Epithelial cell of esophagus (primary cell): ENCODE measurements at regions not wholly inside any gene's neighbourhood (a gene's known extent, or its start where the extent isn't known, plus 50 kb on each side); places are given as distances from the start of the nearest gene placed in this dataset.

ENCODE experiments used
- DNase-seq: peaks from one replicate; pipeline ENCODE4 v3.0.0; 2010; ENCODE audit warnings: low read depth
- H3K4me3 ChIP-seq: 2 replicates; pipeline ENCODE4 v1.5.1; 2011; ENCODE audit warnings: mild to moderate bottlenecking, low read length, control low read depth
- CTCF ChIP-seq: IDR thresholded peaks from 2 replicates; pipeline ENCODE4 v1.5.1; 2011; ENCODE audit warnings: low read depth, mild to moderate bottlenecking, low read length, control low read depth, inconsistent platforms; ENCODE audit not compliant: insufficient read depth; ENCODE audit errors: missing control alignments

GRCh38 chr4:179441596-179441995 is 1999.4 kb upstream of the AGA start:
- no peak for TF ChIP-seq CTCF
- no peak for DNase-seq
- no peak overlapping the region for H3K4me3 ChIP-seq

GRCh38 chr4:179447308-179447707 is 2005.1 kb upstream of the AGA start:
- peak; percentile 7 for DNase-seq
- no peak for TF ChIP-seq CTCF
- no peak overlapping the region for H3K4me3 ChIP-seq

- TF ChIP-seq CTCF, result no peak
Measured at GRCh38 chr4:179465131-179465797, 2023.0 kb upstream of the AGA start.

GRCh38 chr4:179467878-179468277 is 2025.6 kb upstream of the AGA start:
- H3K4me3 ChIP-seq, result no peak overlapping the region
- peak; percentile 4 for DNase-seq
- no peak for TF ChIP-seq CTCF

More at GRCh38 chr4:179465131-179465797, 2023.0 kb upstream of the AGA start:
- peak; percentile 79 for DNase-seq
- H3K4me3 ChIP-seq, result no peak overlapping the region

- DNase-seq, result peak; percentile 82
- no peak for TF ChIP-seq CTCF
- no peak overlapping the region for H3K4me3 ChIP-seq
Measured at GRCh38 chr4:179472164-179472563, 2029.9 kb upstream of the AGA start.

GRCh38 chr4:179478608-179479007 is 2036.4 kb upstream of the AGA start:
- DNase-seq, result no peak
- TF ChIP-seq CTCF, result no peak
- no peak overlapping the region for H3K4me3 ChIP-seq

GRCh38 chr4:179485781-179486180 is 2043.5 kb upstream of the AGA start:
- no peak for DNase-seq
- TF ChIP-seq CTCF, result no peak
- no peak overlapping the region for H3K4me3 ChIP-seq
